Activated T-helper 2 cell treated with anti-CD3 and anti-CD28 coated beads, Interferon-gamma antibody, Interleukin-2, Interleukin-4, amounts not matched to agents 10 μg/mL and 5 μg/mL and 100 μg/mL, durations not matched to agents 14 hours and 24 hours and 36 hours (primary cell): ENCODE measurements at regions not wholly inside any gene's neighbourhood (a gene's known extent, or its start where the extent isn't known, plus 50 kb on each side); places are given as distances from the start of the nearest gene placed in this dataset.
"Not testable (repeated sequence)": the region's sequence is repeated elsewhere in the genome, so short reads cannot be mapped to it uniquely, and the experiment has no call there.

ENCODE experiments used
- DNase-seq: peaks from one replicate; pipeline ENCODE4 v3.0.0; 2021; ENCODE audit warnings: low spot score
- H3K27ac Mint-ChIP-seq: one replicate; pipeline ENCODE4 v1.8.0; 2021; ENCODE audit warnings: mixed read lengths
- H3K27me3 Mint-ChIP-seq: one replicate; pipeline ENCODE4 v1.8.0; 2021; ENCODE audit warnings: low read depth, mixed read lengths
- H3K36me3 Mint-ChIP-seq: one replicate; pipeline ENCODE4 v1.8.0; 2021; ENCODE audit warnings: low read depth, mixed read lengths
- H3K4me1 Mint-ChIP-seq: one replicate; pipeline ENCODE4 v1.8.0; 2021; ENCODE audit warnings: low read depth, mixed read lengths
- H3K4me3 Mint-ChIP-seq: one replicate; pipeline ENCODE4 v1.8.0; 2021; ENCODE audit warnings: low read depth, mild to moderate bottlenecking, moderate library complexity, mixed read lengths
- H3K9me3 Mint-ChIP-seq: one replicate; pipeline ENCODE4 v1.8.0; 2021; ENCODE audit warnings: mixed read lengths
- intact Hi-C: fragments of 100-400 bp; cut with micrococcal nuclease; formaldehyde crosslinking; loops from one replicate; pipeline ENCODE4 v1.15.1; 2023

DNA sequence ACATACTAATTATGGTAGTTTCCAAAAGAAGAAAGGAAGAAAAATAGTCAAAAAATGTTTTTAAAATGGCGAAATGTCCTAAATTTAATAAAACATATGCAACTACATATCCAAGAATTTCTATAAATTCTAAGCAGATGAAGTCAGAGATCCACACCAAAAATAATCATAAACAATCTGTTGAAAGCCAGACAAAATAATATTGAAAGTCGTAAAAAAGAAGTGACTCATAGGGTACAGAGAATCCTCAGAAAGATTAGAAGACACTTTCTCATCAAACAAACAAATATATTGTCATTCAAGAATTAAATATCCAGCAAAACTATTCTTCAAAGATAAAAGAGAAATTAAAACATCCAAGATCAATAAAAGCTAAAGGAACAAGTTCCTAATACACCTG lies 281.4 kb upstream of the ZNF804A start:
- Mint-ChIP-seq H3K36me3 (no peaks in the 10 kb centered on the region), H3K4me3 (no peak overlapping the region), H3K9me3 (no peaks in the 10 kb centered on the region), H3K4me1 (no peaks in the 10 kb centered on the region), H3K27ac (no peak overlapping the region), H3K27me3 (no peaks in the 10 kb centered on the region)
- intact Hi-C loops = no loop called here
- no peak for DNase-seq

DNA sequence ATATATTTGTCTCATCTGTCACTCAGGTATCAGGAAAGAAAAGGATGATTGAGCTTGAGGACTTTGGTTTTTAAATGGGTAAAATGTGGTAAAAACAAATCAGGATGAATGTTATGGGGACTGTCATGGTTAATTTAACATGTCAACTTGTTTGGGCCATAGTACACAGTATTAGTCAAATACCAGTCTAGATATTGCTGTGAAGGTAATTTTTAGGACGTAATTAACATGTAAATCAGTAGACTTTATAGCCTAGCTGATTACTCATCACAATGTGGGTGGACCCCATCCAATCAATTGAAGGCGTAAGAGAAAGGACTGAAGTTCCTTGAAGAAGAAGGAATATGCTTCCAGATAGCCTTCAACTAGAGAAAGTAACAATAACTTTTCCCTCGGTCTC lies 275.7 kb upstream of the ZNF804A start:
- Mint-ChIP-seq H3K27me3 (no peaks in the 10 kb centered on the region), H3K4me3 (no peak overlapping the region), H3K36me3 (no peaks in the 10 kb centered on the region), H3K9me3 (no peaks in the 10 kb centered on the region), H3K27ac (no peak overlapping the region), H3K4me1 (no peaks in the 10 kb centered on the region)
- no peak for DNase-seq
- intact Hi-C loops = no loop called here

DNA sequence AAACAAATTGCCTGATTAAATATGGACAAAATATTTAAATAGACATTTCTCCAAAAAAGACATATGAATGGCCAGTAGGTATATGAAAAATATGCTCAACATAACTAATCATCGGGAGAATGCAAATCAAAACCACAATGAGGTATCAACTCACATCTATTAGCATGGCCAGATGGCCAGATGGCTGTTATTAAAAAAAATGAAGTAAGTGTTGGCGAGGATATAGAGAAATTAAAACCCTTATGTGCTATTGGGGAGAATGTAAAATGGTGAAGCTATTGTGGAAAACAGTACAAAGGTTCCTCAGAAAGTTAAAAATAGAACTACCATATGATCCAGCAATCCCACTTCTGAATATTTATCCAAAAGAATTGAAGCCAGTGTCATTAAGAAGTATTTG lies 272.3 kb upstream of the ZNF804A start:
- DNase-seq = no peak
- Mint-ChIP-seq H3K27me3 (no peaks in the 10 kb centered on the region), H3K9me3 (no peaks in the 10 kb centered on the region), H3K27ac (no peak overlapping the region), H3K36me3 (no peaks in the 10 kb centered on the region), H3K4me1 (no peaks in the 10 kb centered on the region), H3K4me3 (no peak overlapping the region)
- intact Hi-C loops = no loop called here

DNA sequence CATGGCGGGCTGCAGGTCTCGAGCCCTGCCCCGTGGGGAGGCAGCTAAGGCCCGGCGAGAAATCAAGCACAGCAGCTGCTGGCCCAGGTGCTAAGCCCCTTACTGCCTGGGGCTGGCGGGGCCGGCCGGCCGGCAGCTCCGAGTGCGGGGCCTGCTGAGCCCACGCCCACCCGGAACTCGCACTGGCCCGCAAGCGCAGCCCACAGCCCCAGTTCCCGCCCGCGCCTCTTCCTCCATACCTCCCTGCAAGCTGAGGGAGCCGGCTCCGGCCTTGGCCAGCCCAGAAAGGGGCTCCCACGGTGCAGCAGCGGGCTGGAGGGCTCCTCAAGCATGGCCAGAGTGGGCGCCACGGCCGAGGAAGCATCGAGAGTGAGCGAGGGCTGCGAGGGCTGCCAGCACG lies 270.5 kb upstream of the ZNF804A start:
- DNase-seq, intact Hi-C loops, H3K9me3 Mint-ChIP-seq, H3K36me3 Mint-ChIP-seq, H3K27me3 Mint-ChIP-seq, H3K4me1 Mint-ChIP-seq, H3K4me3 Mint-ChIP-seq, H3K27ac Mint-ChIP-seq: not testable (repeated sequence)

DNA sequence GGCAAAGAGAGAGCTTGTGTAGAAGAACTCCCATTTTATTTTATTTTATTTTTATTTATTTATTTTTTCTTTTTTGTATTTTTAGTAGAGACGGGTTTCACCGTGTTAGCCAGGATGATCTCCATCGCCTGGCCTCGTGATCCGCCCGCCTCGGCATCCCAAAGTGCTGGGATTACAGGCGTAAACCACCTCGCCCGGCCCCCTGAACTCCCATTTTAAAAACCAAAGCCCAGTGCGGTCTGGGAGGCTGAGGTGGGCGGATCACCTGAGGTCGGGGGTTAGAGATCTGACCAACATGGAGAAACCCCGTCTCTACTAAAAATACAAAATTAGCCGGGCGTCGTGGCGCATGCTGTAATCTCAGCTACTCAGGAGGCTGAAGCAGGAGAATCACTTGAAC lies 267.8 kb upstream of the ZNF804A start:
- H3K36me3 Mint-ChIP-seq, H3K9me3 Mint-ChIP-seq, DNase-seq, H3K27me3 Mint-ChIP-seq, H3K4me3 Mint-ChIP-seq, H3K27ac Mint-ChIP-seq, intact Hi-C loops, H3K4me1 Mint-ChIP-seq: not testable (repeated sequence)

DNA sequence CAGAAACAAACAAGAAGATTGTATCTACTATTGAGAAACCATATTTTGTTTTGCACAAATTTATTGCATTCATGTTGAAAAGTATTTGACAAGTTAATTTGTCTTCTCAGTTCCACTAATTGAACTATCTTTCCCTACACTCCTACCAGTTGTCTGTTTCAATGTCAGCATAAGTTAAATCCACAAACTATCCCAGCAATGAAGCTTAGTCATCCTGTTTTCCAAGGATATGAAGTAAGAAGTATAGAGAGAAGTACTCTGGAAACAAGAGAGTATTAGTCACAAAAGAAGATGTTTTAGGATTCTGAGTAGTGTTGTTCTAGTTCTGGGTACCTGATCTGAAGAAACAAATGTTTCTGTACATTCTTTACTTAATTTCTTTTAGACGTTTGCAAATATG lies 261.6 kb upstream of the ZNF804A start:
- intact Hi-C loops = no loop called here
- Mint-ChIP-seq H3K4me1 (no peaks in the 10 kb centered on the region), H3K27me3 (no peaks in the 10 kb centered on the region), H3K9me3 (no peaks in the 10 kb centered on the region), H3K4me3 (no peak overlapping the region), H3K27ac (no peak overlapping the region), H3K36me3 (no peaks in the 10 kb centered on the region)
- no peak for DNase-seq

DNA sequence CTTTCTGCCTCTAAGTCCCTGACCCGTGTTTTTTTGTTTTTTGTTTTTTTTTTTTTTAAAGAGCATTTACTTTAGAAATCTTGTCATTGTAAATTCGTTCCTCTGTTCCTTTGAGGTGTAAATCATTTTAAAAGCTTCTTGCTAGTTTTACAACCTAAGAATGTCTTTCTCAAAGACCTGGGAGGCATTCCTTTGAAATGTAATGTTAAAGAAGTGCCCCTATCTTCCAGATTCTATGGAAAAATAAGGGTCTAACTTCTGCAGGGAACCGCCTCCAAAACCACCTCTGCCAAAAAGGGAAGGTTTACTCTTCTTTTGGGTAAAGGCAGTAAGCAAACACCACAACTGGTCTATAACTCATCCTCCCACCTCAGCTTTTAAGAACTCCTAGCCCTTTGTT lies 259.6 kb upstream of the ZNF804A start:
- H3K4me1 Mint-ChIP-seq = no peaks in the 10 kb centered on the region
- no peak overlapping the region for H3K4me3 Mint-ChIP-seq
- DNase-seq = no peak
- H3K27ac Mint-ChIP-seq = no peak overlapping the region
- H3K9me3 Mint-ChIP-seq = no peaks in the 10 kb centered on the region
- intact Hi-C loops = no loop called here
- no peaks in the 10 kb centered on the region for H3K27me3 Mint-ChIP-seq
- no peaks in the 10 kb centered on the region for H3K36me3 Mint-ChIP-seq

DNA sequence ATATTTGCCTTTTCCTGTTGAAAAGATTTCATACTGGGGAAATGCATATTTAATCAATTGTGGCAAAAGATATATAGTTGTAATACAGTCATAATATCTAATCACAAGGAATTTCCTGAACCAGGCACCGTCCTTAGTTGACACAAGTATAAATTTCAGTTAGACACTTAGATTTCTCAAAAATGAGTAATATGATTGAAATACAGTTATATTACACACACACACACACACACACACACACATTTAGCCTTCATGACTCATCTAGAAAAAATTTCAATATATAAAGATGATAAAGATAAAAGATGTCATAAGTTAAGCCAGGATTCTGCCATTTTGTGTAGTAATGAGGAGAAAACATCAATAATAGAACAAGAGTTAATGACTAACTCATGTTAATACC lies 258.4 kb upstream of the ZNF804A start:
- intact Hi-C loops = no loop called here

DNA sequence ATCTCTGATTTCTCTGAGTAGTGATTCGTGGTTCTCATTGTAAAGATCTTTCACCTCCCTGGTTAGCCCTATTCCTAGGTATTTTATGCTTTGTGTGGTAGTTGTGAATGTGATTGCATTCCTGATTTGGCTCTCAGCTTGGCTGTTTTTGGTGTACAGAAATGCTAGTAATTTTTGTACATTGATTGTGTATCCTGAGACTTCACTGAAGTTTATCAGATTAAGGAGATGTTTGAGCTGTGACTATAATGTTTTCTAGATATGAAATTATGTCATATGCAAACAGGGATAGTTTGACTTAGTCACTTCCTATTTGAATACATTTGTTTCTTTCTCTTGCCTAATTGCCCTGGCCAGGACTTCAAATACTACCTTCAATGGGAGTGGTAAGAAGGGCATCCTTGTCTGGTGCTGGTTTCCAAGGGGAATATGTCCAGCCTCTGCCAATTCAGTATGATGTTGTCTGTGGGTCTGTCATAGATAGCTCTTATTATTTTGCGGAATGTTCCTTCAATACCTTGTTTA lies 251.9 kb upstream of the ZNF804A start:
- H3K27ac Mint-ChIP-seq = no peak overlapping the region
- no peak overlapping the region for H3K4me3 Mint-ChIP-seq
- intact Hi-C loops = no loop called here
- H3K36me3 Mint-ChIP-seq = no peaks in the 10 kb centered on the region
- no peaks in the 10 kb centered on the region for H3K27me3 Mint-ChIP-seq
- peaks cover 6% of the 10 kb centered on the region for H3K4me1 Mint-ChIP-seq
- DNase-seq = no peak
- peaks cover 19% of the 10 kb centered on the region for H3K9me3 Mint-ChIP-seq

More for the DNA sequence above, 258.4 kb upstream of the ZNF804A start:
- Mint-ChIP-seq H3K27me3 (no peaks in the 10 kb centered on the region), H3K4me3 (no peak overlapping the region), H3K4me1 (no peaks in the 10 kb centered on the region), H3K36me3 (no peaks in the 10 kb centered on the region), H3K9me3 (no peaks in the 10 kb centered on the region), H3K27ac (no peak overlapping the region)
- no peak for DNase-seq

DNA sequence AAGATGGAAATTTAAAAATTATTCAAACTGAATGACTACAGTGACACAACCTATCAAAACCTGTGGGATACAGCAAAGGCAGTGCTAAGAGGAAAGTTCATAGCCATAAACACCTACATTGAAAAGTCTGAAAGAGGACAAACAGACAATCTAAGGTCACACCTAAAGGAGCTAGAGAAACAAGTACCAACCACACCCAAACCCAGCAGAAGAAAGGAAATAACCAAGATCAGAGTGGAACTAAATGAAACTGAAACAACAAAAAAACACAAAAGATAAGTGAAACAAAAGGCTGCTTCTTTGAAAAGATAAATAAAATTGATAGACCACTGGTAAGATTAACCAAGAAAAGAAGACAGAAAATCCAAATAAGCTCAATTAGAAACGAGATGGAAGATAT lies 247.2 kb upstream of the ZNF804A start:
- Mint-ChIP-seq H3K36me3 (no peaks in the 10 kb centered on the region), H3K27me3 (no peaks in the 10 kb centered on the region)
- DNase-seq = no peak

DNA sequence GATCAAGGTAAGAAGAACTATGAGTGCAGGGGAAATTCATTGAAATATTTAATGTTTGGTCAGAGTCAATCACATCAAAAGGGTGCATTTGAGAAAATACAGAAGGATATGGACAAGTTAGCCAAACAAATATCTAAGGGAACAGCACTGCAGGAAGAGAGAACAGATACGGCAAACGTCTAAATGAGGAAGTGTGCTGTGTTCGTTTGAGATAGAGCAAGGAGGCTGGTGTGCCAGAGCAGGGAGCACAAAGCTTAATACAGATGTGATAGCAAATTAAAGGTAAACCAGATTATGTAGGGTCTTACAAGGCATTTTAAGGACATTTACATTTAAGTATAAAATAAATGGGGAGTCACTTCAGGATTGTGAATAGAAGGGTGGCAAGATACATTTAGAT lies 241.3 kb upstream of the ZNF804A start:
- no peaks in the 10 kb centered on the region for H3K4me1 Mint-ChIP-seq
- H3K4me3 Mint-ChIP-seq = no peak overlapping the region
- intact Hi-C loops = no loop called here
- H3K27ac Mint-ChIP-seq = no peak overlapping the region
- no peaks in the 10 kb centered on the region for H3K9me3 Mint-ChIP-seq
- no peaks in the 10 kb centered on the region for H3K27me3 Mint-ChIP-seq
- no peaks in the 10 kb centered on the region for H3K36me3 Mint-ChIP-seq
- no peak for DNase-seq

More for the DNA sequence above, 247.2 kb upstream of the ZNF804A start:
- Mint-ChIP-seq H3K9me3 (peaks cover 20% of the 10 kb centered on the region), H3K4me3 (no peak overlapping the region), H3K4me1 (peaks cover 9% of the 10 kb centered on the region), H3K27ac (no peak overlapping the region)
- intact Hi-C loops = no loop called here

DNA sequence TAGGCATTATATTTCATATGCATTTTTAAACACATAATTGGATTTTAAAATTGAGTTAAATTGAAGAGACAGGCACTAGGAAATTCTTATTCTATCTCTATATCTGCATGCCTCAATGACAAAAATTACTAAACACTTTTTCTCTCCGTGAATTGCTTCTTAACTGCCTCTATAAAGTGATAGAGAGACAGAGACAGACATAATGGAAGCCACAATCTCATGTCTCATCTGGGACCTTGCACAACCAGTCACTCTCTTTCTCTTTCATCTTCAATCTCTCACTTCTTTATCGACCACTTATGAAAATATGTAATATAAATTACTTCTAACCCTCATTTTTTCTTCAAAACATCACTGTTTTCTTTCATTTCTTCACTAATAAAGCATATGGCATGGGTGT lies 238.9 kb upstream of the ZNF804A start:
- Mint-ChIP-seq H3K36me3 (no peaks in the 10 kb centered on the region), H3K4me1 (no peaks in the 10 kb centered on the region)

DNA sequence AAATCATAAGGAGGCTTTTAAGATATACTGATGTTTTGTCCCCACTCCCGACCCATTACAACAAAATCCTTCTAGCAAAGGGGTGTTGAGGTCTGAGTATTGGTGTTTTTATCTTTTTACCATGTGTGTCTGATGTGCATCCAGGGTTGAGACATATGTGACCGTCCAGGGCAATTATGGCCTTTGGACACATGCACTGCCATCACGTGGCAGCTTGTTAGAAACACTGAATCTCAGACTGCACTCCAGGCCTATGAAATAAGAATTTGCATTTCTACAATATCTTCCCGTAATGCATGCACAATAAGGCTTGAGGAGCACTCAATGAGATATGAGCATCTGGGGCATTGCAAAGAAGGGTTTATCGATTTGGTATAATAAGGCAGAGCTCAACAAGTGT lies 235.1 kb upstream of the ZNF804A start:
- H3K4me3 Mint-ChIP-seq = no peak overlapping the region
- H3K36me3 Mint-ChIP-seq = no peaks in the 10 kb centered on the region
- DNase-seq = no peak
- H3K27ac Mint-ChIP-seq = no peak overlapping the region
- H3K4me1 Mint-ChIP-seq = no peaks in the 10 kb centered on the region
- intact Hi-C loops = no loop called here
- no peaks in the 10 kb centered on the region for H3K9me3 Mint-ChIP-seq
- H3K27me3 Mint-ChIP-seq = no peaks in the 10 kb centered on the region

More for the DNA sequence above, 238.9 kb upstream of the ZNF804A start:
- no peak for DNase-seq
- Mint-ChIP-seq H3K27me3 (no peaks in the 10 kb centered on the region), H3K27ac (no peak overlapping the region), H3K4me3 (no peak overlapping the region), H3K9me3 (no peaks in the 10 kb centered on the region)
- intact Hi-C loops = no loop called here

DNA sequence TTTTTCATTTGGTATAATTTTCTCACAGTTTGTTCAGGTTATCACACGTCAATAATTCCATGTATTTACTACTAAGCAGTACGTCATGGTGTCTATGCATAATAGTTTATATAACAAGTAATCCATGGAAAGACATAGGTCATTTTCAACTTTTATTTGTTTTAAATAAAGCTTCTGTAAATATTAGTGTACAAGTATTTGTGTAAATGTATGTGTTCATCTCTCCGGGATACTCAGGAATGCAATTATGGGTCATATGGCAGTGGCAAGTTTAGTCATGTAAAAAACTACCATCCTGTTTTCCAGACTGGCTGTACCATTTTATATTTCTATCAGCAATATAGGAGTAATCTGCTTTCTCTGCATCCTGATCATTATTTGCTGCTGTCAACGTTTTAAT lies 231.1 kb upstream of the ZNF804A start:
- Mint-ChIP-seq H3K36me3 (no peaks in the 10 kb centered on the region), H3K27ac (no peak overlapping the region), H3K9me3 (no peaks in the 10 kb centered on the region), H3K4me3 (no peak overlapping the region), H3K27me3 (no peaks in the 10 kb centered on the region), H3K4me1 (no peaks in the 10 kb centered on the region)
- intact Hi-C loops = no loop called here
- no peak for DNase-seq
